ENCODE measurements at regions not wholly inside any gene's neighbourhood (a gene's known extent, or its start where the extent isn't known, plus 50 kb on each side); places are given as distances from the start of the nearest gene placed in this dataset.

DNA sequence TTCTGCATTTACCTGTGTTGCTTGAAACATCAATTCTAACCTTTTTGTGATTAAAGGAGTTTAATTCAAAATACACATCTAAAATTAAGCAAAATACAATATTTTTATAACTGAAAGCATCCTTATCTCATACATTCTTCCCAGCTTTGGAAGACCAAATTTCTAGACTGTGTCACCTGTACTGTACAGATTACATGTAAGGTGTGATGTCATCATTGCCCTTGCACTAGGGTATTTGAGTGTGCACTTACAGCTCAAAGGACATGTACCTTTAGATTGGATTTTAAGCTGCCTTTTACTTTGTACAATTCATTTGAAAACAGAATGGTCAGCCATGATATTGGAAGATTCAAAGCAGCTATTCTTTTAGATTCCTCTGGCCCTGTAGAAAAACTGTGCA lies 932.8 kb upstream of the POU3F3 start:
- DNase-seq (ENCODE audit: low read depth in 4 of 4, low spot score in 2 of 4), result no peak

GRCh38 chr2:103942199-103942598 lies 911.7 kb upstream of the POU3F3 start:
- no peak for DNase-seq (ENCODE audit: low read depth in 4 of 4, low spot score in 2 of 4)

- DNase-seq (ENCODE audit: low read depth in 4 of 4, low spot score in 2 of 4), result no peak
Observed at GRCh38 chr2:103945083-103945482, 908.8 kb upstream of the POU3F3 start.

- DNase-seq (ENCODE audit: low read depth in 4 of 4, low spot score in 2 of 4), result peak in 2 of 4 donors; percentile 35 to 36
Observed at GRCh38 chr2:103959174-103960128, 894.5 kb upstream of the POU3F3 start.

- no peak for DNase-seq (ENCODE audit: low read depth in 4 of 4, low spot score in 2 of 4)
Observed at GRCh38 chr2:103960129-103960513, 893.8 kb upstream of the POU3F3 start.

DNA sequence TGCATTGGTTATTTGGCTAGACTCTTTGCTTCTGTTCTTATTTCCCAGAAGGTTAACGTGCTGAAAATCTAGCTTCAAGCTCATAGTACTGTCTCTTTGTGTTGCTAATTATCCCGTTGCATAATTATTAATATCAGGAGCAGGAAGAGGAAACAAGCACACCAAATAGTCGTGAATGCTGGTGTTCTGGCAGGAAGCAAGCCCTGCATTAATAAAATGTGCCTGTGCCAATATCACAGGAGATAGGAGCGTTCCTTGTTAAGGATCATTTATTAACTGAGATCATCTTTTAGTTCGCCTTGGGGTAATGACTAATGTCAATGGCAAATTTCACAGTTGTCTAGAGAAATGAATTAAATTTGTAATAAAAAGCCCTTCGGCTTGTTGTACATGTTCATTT lies 893.0 kb upstream of the POU3F3 start:
- DNase-seq (ENCODE audit: low read depth in 4 of 4, low spot score in 2 of 4), result no peak

GRCh38 chr2:103961862-103962261 lies 892.1 kb upstream of the POU3F3 start:
- no peak for DNase-seq (ENCODE audit: low read depth in 4 of 4, low spot score in 2 of 4)

DNA sequence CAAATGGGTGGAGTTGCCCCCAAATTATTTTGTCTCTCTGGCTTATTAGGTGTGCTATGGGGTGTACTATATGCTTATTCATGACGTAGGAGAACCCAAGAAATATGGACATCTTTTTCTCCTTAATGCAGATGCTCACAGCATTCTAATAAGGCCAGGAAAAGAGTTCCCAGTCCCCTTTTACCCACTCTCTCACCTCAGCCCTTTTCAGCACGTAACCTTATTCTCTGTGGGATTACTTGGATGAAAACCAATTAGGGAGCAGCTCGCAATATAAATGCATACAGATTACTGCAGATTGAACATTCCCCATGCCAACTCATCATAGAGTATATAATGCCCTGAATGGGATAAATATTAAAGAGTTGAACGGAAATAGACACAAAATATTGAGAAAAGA lies 891.2 kb upstream of the POU3F3 start:
- no peak for DNase-seq (ENCODE audit: low read depth in 4 of 4, low spot score in 2 of 4)

DNA sequence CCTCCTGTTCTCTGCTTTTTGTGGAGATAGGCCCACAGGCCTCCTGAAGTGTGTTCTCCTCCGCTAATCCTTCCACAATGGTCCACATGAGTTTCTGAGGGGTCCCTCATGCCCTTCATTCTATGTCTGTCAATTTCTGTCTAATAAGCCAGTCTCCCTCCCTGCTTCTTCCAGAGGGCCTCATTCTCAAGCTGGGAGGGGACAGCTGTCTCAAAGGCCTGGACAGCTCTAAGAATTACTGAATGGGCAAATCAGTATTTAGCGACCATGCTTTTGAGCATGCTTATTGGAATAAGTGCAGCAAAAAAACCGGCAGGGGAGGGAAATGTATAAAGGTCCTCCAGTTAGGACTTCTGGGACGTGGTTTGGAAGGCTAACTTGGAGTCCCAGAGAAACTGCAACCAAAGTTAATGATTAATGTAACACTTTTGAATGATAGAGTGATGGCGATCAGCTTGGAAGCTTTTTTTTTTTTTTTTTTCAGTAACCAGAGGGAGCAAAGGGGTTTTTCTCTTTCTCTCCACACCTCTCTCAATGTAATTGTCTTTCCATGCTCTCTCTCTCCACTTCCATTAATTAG lies 890.7 kb upstream of the POU3F3 start:
- peak in 1 of 4 donors; percentile 6 for DNase-seq (ENCODE audit: low read depth in 4 of 4, low spot score in 2 of 4)

DNA sequence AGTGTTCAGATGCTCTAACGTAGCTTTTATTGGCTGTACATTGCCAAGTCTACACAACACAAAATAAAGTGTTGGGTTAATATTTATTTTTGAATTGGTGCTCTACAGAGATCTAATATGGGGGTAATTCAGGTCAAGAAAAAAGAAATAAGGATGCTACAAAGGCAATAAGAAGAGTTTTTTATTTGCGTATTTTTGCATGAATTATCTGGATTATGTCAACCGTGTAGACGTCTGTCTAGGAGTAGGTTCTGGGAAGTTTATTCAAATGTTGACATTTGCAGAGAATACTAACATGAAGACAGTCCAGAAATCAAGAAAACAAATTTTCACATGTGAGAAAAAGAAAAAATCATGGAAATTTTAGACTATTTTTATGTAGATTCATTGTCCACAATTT lies 876.7 kb upstream of the POU3F3 start:
- DNase-seq (ENCODE audit: low read depth in 4 of 4, low spot score in 2 of 4), result no peak

DNA sequence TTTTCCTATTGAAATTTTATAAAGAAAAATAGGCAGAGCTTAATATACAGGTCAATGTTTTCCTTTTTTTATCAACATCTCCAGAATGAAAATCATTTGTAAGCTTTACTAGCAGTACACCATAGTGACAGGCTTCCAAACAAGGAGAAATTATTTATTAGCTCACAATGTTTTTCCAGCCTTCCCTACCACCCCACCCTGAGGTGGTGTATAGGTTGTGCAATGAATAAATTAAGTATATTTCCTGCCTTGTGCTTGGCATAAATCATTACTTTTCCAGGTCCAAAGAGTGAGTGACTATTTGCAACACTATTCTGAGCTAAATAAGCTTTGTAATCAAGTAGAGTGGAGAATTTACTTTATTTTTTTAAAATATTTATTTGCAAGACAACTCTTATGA lies 876.2 kb upstream of the POU3F3 start:
- DNase-seq (ENCODE audit: low read depth in 4 of 4, low spot score in 2 of 4), result no peak

DNA sequence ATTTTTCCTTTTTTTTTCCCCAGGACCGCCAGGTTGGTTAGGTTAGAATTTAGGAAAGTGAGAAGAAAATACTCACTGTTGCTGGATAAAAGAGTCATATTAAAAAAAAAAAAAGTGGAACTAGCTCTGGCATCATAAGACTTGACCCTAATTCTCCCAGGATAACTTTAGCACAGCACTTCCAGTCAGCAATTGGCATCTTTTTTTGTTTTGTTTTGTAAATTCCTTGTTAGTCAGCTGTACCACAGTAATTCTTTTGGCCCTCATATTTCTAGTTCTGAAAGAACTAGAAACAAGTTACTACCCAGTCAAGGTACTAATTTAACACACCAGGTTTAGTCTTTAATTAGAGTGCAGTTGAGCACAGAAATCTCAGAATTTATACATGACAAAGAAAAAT lies 873.5 kb upstream of the POU3F3 start:
- no peak for DNase-seq (ENCODE audit: low read depth in 4 of 4, low spot score in 2 of 4)

DNA sequence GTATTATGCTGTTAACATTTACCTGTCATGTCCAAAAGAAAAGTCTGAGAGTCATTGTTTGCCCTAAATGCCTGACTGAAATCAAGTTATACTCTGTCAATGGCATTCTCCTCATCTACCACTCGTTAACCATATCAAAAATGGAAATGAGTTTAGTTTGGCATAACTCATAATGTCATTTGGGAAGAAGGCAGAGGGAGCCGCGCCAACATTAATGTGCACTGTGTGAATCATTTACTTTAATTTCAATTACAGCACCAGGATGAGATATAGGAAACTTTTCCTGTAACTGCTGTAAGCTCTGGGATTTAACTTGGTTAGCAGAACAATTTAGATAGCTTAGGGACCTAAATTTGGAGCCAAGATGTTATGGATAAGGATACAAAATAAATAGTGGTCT lies 871.2 kb upstream of the POU3F3 start:
- no peak for DNase-seq (ENCODE audit: low read depth in 4 of 4, low spot score in 2 of 4)

DNA sequence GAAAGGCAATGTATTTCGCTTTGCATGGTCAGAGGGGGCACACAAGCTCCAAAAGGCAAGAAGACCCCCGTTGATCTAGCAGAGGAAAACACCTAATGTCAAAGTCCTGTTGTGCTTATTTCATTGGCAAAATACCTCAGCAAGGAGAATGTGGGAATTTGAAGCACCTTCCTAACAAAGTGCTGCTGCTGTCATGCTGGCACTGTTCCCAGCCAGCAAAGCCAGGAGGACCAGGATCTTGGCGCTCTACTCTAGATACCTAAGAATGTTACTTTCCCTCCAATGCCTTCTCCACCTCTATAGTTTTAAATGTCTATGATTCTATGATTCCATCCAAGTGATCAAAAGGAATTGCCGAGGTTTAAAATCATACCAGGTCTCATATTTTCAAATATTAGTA lies 867.9 kb upstream of the POU3F3 start:
- no peak for DNase-seq (ENCODE audit: low read depth in 4 of 4, low spot score in 2 of 4)

DNA sequence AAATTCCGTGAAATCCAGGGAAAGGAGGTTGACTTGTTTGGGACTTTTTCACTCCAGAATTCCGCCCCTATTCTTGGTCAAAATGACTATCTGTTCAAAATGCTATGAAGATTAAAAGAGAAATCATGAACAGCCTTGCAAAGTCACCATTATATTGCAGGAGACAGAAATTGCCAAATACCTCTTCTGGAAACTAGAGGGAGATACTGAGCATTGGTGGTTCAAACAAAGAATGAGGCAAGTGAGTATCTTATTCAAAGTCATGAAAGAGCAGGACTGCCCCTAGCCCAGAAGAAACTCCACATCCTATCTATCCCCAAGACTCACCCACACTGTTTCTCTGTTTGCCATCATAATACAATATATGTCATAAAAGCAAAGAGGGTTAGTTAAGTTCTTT lies 862.3 kb upstream of the POU3F3 start:
- DNase-seq (ENCODE audit: low read depth in 4 of 4, low spot score in 2 of 4), result no peak

- DNase-seq (ENCODE audit: low read depth in 4 of 4, low spot score in 2 of 4), result no peak
Observed at GRCh38 chr2:104004821-104005220, 849.1 kb upstream of the POU3F3 start.

- no peak for DNase-seq (ENCODE audit: low read depth in 4 of 4, low spot score in 2 of 4)
Observed at GRCh38 chr2:104016801-104017200, 837.1 kb upstream of the POU3F3 start.

DNA sequence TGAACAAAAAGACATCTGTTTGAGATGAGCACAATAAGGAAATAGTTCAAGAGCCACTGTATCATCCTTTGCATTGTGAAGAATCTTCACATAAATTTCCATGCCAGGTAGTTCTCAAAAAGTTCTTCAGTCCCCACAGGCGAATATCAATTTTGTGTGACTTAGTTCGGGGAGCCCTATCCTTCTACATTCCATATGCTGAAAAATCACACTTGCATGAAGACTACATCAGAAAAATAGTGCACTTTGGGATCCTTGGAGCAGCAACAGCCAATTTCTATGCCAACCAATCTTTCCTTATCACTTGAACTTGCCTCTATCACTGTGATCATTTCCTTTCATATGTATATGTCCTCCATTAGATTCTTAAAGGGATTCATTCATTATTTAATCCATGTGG lies 830.6 kb upstream of the POU3F3 start:
- DNase-seq (ENCODE audit: low read depth in 4 of 4, low spot score in 2 of 4), result no peak

DNA sequence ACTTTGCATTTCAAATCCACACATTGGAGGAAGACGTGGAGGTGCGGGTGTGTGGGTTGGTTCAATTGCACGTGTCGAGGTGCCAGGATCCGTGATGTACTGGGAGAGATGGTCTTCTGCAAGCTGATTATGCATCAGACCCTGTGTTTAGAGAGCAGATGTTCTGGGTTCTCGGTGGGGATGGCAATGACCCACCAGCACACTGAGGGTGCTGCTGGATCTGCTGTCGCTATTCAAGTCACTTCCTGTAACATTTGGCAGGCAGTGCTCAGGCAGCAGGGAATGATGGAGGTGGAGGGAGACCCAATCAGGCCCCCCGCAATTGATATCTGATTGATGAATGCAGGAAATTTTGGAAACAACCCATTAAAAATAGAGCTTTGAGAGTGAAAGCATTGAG lies 830.1 kb upstream of the POU3F3 start:
- no peak for DNase-seq (ENCODE audit: low read depth in 4 of 4, low spot score in 2 of 4)

- no peak for DNase-seq (ENCODE audit: low read depth in 4 of 4, low spot score in 2 of 4)
Observed at GRCh38 chr2:104025295-104025694, 828.6 kb upstream of the POU3F3 start.

- DNase-seq (ENCODE audit: low read depth in 4 of 4, low spot score in 2 of 4), result no peak
Observed at GRCh38 chr2:104026725-104027124, 827.2 kb upstream of the POU3F3 start.

DNA sequence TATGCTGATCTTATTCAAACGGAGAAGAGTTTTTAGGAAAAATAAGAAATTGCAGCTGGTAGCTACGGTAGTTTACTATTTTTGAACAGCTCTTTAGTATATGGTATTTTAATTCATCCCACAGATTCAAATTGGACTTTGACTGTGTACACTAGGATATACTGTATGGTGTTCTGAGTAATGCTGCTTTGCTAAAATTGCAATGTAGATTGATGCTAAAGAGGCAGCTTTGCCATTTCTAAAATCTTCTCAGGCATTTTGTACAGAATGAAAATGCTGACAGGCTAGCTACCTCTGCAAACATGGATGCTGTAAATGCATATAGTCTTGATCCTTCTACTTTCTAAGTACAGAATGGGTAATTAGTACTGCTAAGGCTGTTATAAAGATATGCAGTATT lies 826.6 kb upstream of the POU3F3 start:
- DNase-seq (ENCODE audit: low read depth in 4 of 4, low spot score in 2 of 4), result no peak
